Fibroblast of pulmonary artery (primary cell): ENCODE measurements at regions not wholly inside any gene's neighbourhood (a gene's known extent, or its start where the extent isn't known, plus 50 kb on each side); places are given as distances from the start of the nearest gene placed in this dataset.

Experiments
- DNase-seq: peaks from one replicate; pipeline ENCODE4 v3.0.0-alpha.2; 2010; ENCODE audit warnings: low read depth
- H3K4me3 ChIP-seq: replicated peaks from 2 replicates; pipeline ENCODE4 v1.5.1; 2011; ENCODE audit warnings: low read depth, mild to moderate bottlenecking, control low read depth, low read length, moderate library complexity
- TF ChIP-seq, protein P1 (sequence below): IDR thresholded peaks from 2 replicates; pipeline ENCODE4 v1.5.1; 2011; ENCODE audit warnings: mild to moderate bottlenecking, control low read depth, low read length, inconsistent platforms; ENCODE audit errors: missing control alignments

DNA sequence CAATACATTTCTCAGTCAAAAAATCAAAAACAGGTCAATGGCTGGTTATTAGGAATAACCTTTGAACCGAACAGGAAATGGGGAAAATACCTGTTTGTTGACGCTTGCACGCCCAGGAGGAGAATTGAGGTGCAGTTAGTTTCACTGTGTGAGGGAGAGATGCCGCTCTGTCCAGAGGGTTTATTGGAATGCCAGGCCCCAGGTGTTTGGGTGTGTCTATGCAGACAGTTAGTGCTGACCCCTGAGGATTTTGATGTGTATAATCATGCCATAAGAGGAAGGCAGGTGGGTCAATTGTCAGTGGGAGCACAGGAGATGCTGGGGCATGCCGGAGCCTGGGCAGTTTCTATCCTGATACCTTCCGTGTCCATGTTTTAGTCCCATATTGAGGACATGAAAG, 100.8 kb upstream of the DIO3 start:
- DNase-seq = no peak

GRCh38 chr14:101460986-101461750, 100.1 kb upstream of the DIO3 start:
- no peak overlapping the region for H3K4me3 ChIP-seq
- no peak for DNase-seq
- TF ChIP-seq, protein P1, sequence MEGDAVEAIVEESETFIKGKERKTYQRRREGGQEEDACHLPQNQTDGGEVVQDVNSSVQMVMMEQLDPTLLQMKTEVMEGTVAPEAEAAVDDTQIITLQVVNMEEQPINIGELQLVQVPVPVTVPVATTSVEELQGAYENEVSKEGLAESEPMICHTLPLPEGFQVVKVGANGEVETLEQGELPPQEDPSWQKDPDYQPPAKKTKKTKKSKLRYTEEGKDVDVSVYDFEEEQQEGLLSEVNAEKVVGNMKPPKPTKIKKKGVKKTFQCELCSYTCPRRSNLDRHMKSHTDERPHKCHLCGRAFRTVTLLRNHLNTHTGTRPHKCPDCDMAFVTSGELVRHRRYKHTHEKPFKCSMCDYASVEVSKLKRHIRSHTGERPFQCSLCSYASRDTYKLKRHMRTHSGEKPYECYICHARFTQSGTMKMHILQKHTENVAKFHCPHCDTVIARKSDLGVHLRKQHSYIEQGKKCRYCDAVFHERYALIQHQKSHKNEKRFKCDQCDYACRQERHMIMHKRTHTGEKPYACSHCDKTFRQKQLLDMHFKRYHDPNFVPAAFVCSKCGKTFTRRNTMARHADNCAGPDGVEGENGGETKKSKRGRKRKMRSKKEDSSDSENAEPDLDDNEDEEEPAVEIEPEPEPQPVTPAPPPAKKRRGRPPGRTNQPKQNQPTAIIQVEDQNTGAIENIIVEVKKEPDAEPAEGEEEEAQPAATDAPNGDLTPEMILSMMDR = no peak

More for the DNA sequence above, 100.8 kb upstream of the DIO3 start:
- TF ChIP-seq, protein P1 = no peak
- no peak overlapping the region for H3K4me3 ChIP-seq

DNA sequence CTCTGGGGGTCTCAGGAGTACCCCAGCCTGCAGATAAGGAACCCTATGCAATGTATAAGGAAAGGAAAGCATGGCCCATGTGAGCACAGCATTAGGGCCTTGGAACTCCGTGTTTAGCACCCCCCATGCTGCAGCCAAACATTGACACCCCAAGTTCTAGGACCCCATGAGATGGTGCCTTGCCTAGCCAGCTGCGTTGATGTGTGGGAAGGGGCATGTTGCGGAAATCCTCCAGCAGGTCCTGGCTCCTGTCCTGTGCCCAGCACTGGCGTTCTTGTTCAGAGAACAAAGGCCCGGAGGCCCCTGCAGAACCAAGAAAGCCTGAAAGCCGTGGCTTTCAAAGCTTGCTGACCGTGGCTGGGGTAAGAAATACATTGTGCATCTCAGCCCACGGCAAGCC, 99.4 kb upstream of the DIO3 start:
- TF ChIP-seq, protein P1 = no peak
- DNase-seq = no peak
- no peak overlapping the region for H3K4me3 ChIP-seq

DNA sequence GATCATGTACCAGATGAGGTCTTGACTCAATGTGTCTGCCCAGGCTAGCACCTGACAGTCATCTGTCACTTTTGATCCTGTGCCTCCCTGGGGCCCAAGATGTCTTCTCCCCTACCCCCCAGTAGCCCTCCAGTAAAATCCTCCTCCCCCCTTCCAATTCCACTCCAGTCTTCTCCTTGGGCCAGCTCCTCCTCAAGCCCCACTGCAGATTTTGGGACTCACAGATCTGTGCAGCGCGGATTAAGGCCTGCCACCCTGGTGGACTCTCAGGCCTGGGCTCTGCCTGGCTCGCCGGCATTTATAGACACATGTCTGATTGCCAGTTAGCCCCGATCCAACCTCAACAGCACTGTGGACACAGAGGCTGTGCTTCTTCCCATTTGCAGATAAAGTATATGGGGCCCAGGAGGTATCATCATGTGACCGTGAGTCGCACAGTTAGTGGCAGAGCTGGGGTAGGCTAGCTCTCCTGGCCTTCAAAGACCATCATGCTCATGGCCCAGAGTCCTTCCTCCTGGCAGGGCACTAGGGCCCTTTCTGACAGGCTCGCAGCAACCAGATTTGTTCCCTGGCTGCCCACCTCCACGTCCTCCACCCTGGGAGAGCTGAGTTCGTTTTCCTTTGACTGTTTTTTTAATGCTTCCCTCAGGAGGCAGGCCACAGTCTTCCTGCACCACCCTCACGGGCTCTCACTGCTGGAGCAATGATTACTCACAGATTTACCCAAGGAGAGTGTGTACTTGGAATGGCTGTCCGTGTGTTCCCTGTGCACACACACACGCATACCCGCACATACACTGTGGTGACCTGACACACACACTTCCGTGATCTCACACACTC, 98.3 kb upstream of the DIO3 start:
- no peak for DNase-seq
- H3K4me3 ChIP-seq = no peak overlapping the region
- TF ChIP-seq, protein P1 = no peak

DNA sequence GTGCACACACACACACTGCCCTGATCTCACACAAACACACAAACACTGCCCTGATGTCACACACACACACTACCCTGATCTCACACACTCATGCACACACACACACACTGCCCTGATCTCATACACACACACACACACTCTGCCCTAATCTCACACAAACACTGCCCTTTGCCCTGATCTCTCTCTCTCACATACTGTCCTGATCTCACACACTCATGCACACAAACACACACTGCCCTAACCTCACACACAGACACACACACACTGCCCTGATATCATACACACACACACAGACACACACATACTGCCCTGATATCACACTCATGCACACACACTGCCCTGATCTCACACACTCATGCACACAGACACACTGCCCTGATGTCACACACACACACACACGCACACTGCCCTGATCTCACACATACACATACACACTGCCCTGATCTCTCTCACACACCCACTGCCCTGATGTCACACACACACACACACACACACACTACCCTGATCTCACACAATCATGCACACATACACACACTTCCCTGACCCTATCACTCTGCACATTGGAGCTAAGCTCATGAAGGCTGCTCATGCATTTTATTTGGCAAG, 97.6 kb upstream of the DIO3 start:
- TF ChIP-seq, protein P1 = no peak
- no peak overlapping the region for H3K4me3 ChIP-seq
- DNase-seq = no peak

DNA sequence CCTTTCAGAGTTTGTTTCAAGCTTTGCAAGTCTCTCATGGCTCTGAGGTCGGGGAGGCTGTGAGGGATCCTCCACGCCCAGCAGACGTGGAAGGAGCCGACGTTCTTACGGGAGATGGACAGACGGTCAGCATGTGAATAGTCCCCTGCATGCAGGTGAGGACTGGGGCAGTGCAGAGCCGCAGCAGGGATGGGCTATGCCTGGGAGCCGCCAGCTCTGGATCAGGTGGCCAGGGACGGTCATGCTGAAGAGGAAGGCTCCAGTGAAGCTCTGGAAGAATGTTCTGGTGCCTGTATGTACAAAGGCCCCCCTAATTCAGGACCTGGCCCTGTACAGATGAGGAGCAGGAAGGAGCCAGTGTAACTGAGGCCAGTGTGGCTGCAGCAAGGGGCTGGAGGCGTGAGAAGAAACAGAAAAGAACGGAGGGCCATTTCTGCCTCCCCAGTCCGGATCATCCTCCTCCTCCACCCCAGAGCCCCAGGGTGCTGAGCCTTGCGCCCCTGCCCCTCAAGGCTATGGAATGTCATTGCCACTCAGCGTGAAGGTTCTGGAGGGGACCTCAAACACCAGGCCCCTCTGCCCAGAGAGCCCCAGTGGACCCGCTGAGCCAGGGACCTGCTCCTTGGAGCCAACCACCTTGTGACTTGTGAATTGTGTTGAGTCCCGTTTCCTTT, 96.8 kb upstream of the DIO3 start:
- TF ChIP-seq, protein P1 = no peak
- DNase-seq = no peak
- H3K4me3 ChIP-seq = no peak overlapping the region
